ENCODE measurements at regions not wholly inside any gene's neighbourhood (a gene's known extent, or its start where the extent isn't known, plus 50 kb on each side); places are given as distances from the start of the nearest gene placed in this dataset.
"Not testable (repeated sequence)": the region's sequence is repeated elsewhere in the genome, so short reads cannot be mapped to it uniquely, and the experiment has no call there.

GRCh38 chr21:38899985-38900384 lies 94.3 kb downstream of the ETS2 start:
- H3K27ac ChIP-seq (ENCODE audit: low read depth, low read length); H3K4me3 ChIP-seq (ENCODE audit: low read depth in 1 of 2, low read length in 2 of 2); H3K36me3 ChIP-seq (ENCODE audit: control insufficient read depth in 1 of 2, insufficient read depth in 2 of 2, low read length in 2 of 2): not testable (repeated sequence)

GRCh38 chr21:38899277-38899947 lies 93.7 kb downstream of the ETS2 start:
- peaks cover 0 to 4% of the 10 kb centered on the region in 2 donors for H3K4me1 ChIP-seq (ENCODE audit: control insufficient read depth in 1 of 2, insufficient read depth in 2 of 2, low read length in 2 of 2)
- no peaks in the 10 kb centered on the region for H3K36me3 ChIP-seq (ENCODE audit: control insufficient read depth in 1 of 2, insufficient read depth in 2 of 2, low read length in 2 of 2)
- no peak overlapping the region for H3K27ac ChIP-seq (ENCODE audit: low read depth, low read length)
- no peak overlapping the region for H3K4me3 ChIP-seq (ENCODE audit: low read depth in 1 of 2, low read length in 2 of 2)
- H3K27me3 ChIP-seq (ENCODE audit: control insufficient read depth in 1 of 2, insufficient read depth in 2 of 2, low read length in 2 of 2), result no peaks in the 10 kb centered on the region
- peaks cover 0 to 3% of the 10 kb centered on the region in 2 donors for H3K9me3 ChIP-seq (ENCODE audit: control insufficient read depth in 1 of 2, low read length in 2 of 2)
- H3K9ac ChIP-seq (ENCODE audit: low read depth in 1 of 2, low read length in 2 of 2), result no peak overlapping the region

More at GRCh38 chr21:38899985-38900384, 94.3 kb downstream of the ETS2 start:
- H3K4me1 ChIP-seq (ENCODE audit: control insufficient read depth in 1 of 2, insufficient read depth in 2 of 2, low read length in 2 of 2); H3K9me3 ChIP-seq (ENCODE audit: control insufficient read depth in 1 of 2, low read length in 2 of 2); H3K9ac ChIP-seq (ENCODE audit: low read depth in 1 of 2, low read length in 2 of 2); H3K27me3 ChIP-seq (ENCODE audit: control insufficient read depth in 1 of 2, insufficient read depth in 2 of 2, low read length in 2 of 2): not testable (repeated sequence)

- Histone ChIP-seq H3K9ac (ENCODE audit: low read depth in 1 of 2, low read length in 2 of 2) (no peak overlapping the region), H3K4me3 (ENCODE audit: low read depth in 1 of 2, low read length in 2 of 2) (no peak overlapping the region)
These were observed 92.8 kb downstream of the ETS2 start for GRCh38 chr21:38898422-38899096.

GRCh38 chr21:38897532-38898421 lies 92.0 kb downstream of the ETS2 start:
- Histone ChIP-seq H3K36me3 (ENCODE audit: control insufficient read depth in 1 of 2, insufficient read depth in 2 of 2, low read length in 2 of 2) (no peaks in the 10 kb centered on the region), H3K4me3 (ENCODE audit: low read depth in 1 of 2, low read length in 2 of 2) (no peak overlapping the region), H3K27me3 (ENCODE audit: control insufficient read depth in 1 of 2, insufficient read depth in 2 of 2, low read length in 2 of 2) (no peaks in the 10 kb centered on the region), H3K27ac (ENCODE audit: low read depth, low read length) (no peak overlapping the region), H3K4me1 (ENCODE audit: control insufficient read depth in 1 of 2, insufficient read depth in 2 of 2, low read length in 2 of 2) (peaks cover 0 to 4% of the 10 kb centered on the region in 2 donors), H3K9ac (ENCODE audit: low read depth in 1 of 2, low read length in 2 of 2) (no peak overlapping the region), H3K9me3 (ENCODE audit: control insufficient read depth in 1 of 2, low read length in 2 of 2) (peaks cover 0 to 3% of the 10 kb centered on the region in 2 donors)

More at GRCh38 chr21:38898422-38899096, 92.8 kb downstream of the ETS2 start:
- H3K4me1 ChIP-seq (ENCODE audit: control insufficient read depth in 1 of 2, insufficient read depth in 2 of 2, low read length in 2 of 2), result peaks cover 0 to 4% of the 10 kb centered on the region in 2 donors
- H3K27me3 ChIP-seq (ENCODE audit: control insufficient read depth in 1 of 2, insufficient read depth in 2 of 2, low read length in 2 of 2), result no peaks in the 10 kb centered on the region
- no peaks in the 10 kb centered on the region for H3K36me3 ChIP-seq (ENCODE audit: control insufficient read depth in 1 of 2, insufficient read depth in 2 of 2, low read length in 2 of 2)
- H3K9me3 ChIP-seq (ENCODE audit: control insufficient read depth in 1 of 2, low read length in 2 of 2), result peaks cover 0 to 3% of the 10 kb centered on the region in 2 donors
- no peak overlapping the region for H3K27ac ChIP-seq (ENCODE audit: low read depth, low read length)

GRCh38 chr21:38894899-38895298 lies 89.2 kb downstream of the ETS2 start:
- Histone ChIP-seq H3K9ac (ENCODE audit: low read depth in 1 of 2, low read length in 2 of 2) (no peak overlapping the region), H3K4me3 (ENCODE audit: low read depth in 1 of 2, low read length in 2 of 2) (no peak overlapping the region), H3K27ac (ENCODE audit: low read depth, low read length) (no peak overlapping the region), H3K27me3 (ENCODE audit: control insufficient read depth in 1 of 2, insufficient read depth in 2 of 2, low read length in 2 of 2) (no peaks in the 10 kb centered on the region), H3K4me1 (ENCODE audit: control insufficient read depth in 1 of 2, insufficient read depth in 2 of 2, low read length in 2 of 2) (peaks cover 0 to 4% of the 10 kb centered on the region in 2 donors), H3K9me3 (ENCODE audit: control insufficient read depth in 1 of 2, low read length in 2 of 2) (no peaks in the 10 kb centered on the region), H3K36me3 (ENCODE audit: control insufficient read depth in 1 of 2, insufficient read depth in 2 of 2, low read length in 2 of 2) (no peaks in the 10 kb centered on the region)

GRCh38 chr21:38888991-38889561 lies 83.3 kb downstream of the ETS2 start:
- Histone ChIP-seq H3K27me3 (ENCODE audit: control insufficient read depth in 1 of 2, insufficient read depth in 2 of 2, low read length in 2 of 2) (no peaks in the 10 kb centered on the region), H3K9me3 (ENCODE audit: control insufficient read depth in 1 of 2, low read length in 2 of 2) (peaks cover 11 to 16% of the 10 kb centered on the region in 2 donors), H3K9ac (ENCODE audit: low read depth in 1 of 2, low read length in 2 of 2) (no peak overlapping the region), H3K4me1 (ENCODE audit: control insufficient read depth in 1 of 2, insufficient read depth in 2 of 2, low read length in 2 of 2) (no peaks in the 10 kb centered on the region), H3K4me3 (ENCODE audit: low read depth in 1 of 2, low read length in 2 of 2) (no peak overlapping the region), H3K27ac (ENCODE audit: low read depth, low read length) (no peak overlapping the region), H3K36me3 (ENCODE audit: control insufficient read depth in 1 of 2, insufficient read depth in 2 of 2, low read length in 2 of 2) (no peaks in the 10 kb centered on the region)

- no peak overlapping the region for H3K9ac ChIP-seq (ENCODE audit: low read depth in 1 of 2, low read length in 2 of 2)
- H3K4me1 ChIP-seq (ENCODE audit: control insufficient read depth in 1 of 2, insufficient read depth in 2 of 2, low read length in 2 of 2), result no peaks in the 10 kb centered on the region
These were observed 82.0 kb downstream of the ETS2 start for GRCh38 chr21:38887749-38888148.

GRCh38 chr21:38887062-38887686 lies 81.4 kb downstream of the ETS2 start:
- no peak overlapping the region for H3K27ac ChIP-seq (ENCODE audit: low read depth, low read length)
- H3K9ac ChIP-seq (ENCODE audit: low read depth in 1 of 2, low read length in 2 of 2), result no peak overlapping the region
- peaks cover 11 to 22% of the 10 kb centered on the region in 2 donors for H3K9me3 ChIP-seq (ENCODE audit: control insufficient read depth in 1 of 2, low read length in 2 of 2)
- H3K27me3 ChIP-seq (ENCODE audit: control insufficient read depth in 1 of 2, insufficient read depth in 2 of 2, low read length in 2 of 2), result no peaks in the 10 kb centered on the region
- no peaks in the 10 kb centered on the region for H3K36me3 ChIP-seq (ENCODE audit: control insufficient read depth in 1 of 2, insufficient read depth in 2 of 2, low read length in 2 of 2)
- H3K4me3 ChIP-seq (ENCODE audit: low read depth in 1 of 2, low read length in 2 of 2), result no peak overlapping the region
- H3K4me1 ChIP-seq (ENCODE audit: control insufficient read depth in 1 of 2, insufficient read depth in 2 of 2, low read length in 2 of 2), result no peaks in the 10 kb centered on the region

More at GRCh38 chr21:38887749-38888148, 82.0 kb downstream of the ETS2 start:
- H3K27me3 ChIP-seq (ENCODE audit: control insufficient read depth in 1 of 2, insufficient read depth in 2 of 2, low read length in 2 of 2), result no peaks in the 10 kb centered on the region
- no peaks in the 10 kb centered on the region for H3K36me3 ChIP-seq (ENCODE audit: control insufficient read depth in 1 of 2, insufficient read depth in 2 of 2, low read length in 2 of 2)
- H3K9me3 ChIP-seq (ENCODE audit: control insufficient read depth in 1 of 2, low read length in 2 of 2), result peaks cover 11 to 22% of the 10 kb centered on the region in 2 donors
- H3K27ac ChIP-seq (ENCODE audit: low read depth, low read length), result no peak overlapping the region
- no peak overlapping the region for H3K4me3 ChIP-seq (ENCODE audit: low read depth in 1 of 2, low read length in 2 of 2)

- Histone ChIP-seq H3K4me1 (ENCODE audit: control insufficient read depth in 1 of 2, insufficient read depth in 2 of 2, low read length in 2 of 2) (no peaks in the 10 kb centered on the region), H3K9me3 (ENCODE audit: control insufficient read depth in 1 of 2, low read length in 2 of 2) (peaks cover 11 to 22% of the 10 kb centered on the region in 2 donors), H3K36me3 (ENCODE audit: control insufficient read depth in 1 of 2, insufficient read depth in 2 of 2, low read length in 2 of 2) (no peaks in the 10 kb centered on the region), H3K9ac (ENCODE audit: low read depth in 1 of 2, low read length in 2 of 2) (no peak overlapping the region), H3K27me3 (ENCODE audit: control insufficient read depth in 1 of 2, insufficient read depth in 2 of 2, low read length in 2 of 2) (no peaks in the 10 kb centered on the region), H3K27ac (ENCODE audit: low read depth, low read length) (no peak overlapping the region), H3K4me3 (ENCODE audit: low read depth in 1 of 2, low read length in 2 of 2) (no peak overlapping the region)
These were observed 80.2 kb downstream of the ETS2 start for GRCh38 chr21:38885909-38886308.
